Myocyte (in vitro differentiated cells): ENCODE measurements at regions not wholly inside any gene's neighbourhood (a gene's known extent, or its start where the extent isn't known, plus 50 kb on each side); places are given as distances from the start of the nearest gene placed in this dataset.

Experiments
- DNase-seq: peaks from one replicate; pipeline ENCODE4 v3.0.0-alpha.2; 2012; ENCODE audit warnings: low read depth

DNA sequence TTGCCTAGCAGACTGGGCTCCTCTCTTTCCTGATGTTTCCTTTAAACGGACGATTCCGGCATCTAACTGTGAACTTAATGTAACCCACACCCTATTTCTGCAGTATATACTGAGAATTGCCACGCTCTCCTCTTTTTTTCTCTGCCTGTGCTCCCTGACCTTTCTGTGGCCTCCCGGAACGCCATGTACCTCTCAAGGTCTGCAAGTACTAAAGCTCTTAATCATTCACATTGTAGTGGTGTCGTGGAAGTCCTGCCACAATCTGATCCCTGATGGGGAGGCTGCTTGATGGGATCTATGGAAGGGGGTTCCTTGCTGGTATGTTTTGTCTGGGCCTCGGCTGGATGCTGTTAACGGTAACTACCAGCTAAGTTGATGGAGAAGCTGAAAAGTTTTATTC is 302.9 kb upstream of the EPHA5 start:
- no peak for DNase-seq

DNA sequence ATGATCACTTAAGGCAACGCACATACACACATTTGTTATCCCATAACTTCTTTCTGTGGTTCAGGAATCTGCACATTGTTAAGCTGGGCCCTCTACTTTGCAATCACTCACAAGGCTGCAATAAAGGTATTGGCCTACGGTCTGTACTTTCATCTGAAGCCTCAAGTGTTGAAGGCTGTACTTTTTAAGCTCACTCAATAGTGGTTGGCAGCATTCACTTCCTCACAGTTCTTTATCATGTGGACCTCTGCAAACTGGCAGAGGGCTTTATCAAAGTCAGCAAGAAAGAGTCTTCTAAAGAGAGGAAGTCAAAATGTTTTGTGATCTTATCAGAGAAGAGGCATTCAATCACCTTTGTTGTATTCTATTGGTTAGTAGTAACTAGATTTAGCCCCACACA is 301.4 kb upstream of the EPHA5 start:
- no peak for DNase-seq

DNA sequence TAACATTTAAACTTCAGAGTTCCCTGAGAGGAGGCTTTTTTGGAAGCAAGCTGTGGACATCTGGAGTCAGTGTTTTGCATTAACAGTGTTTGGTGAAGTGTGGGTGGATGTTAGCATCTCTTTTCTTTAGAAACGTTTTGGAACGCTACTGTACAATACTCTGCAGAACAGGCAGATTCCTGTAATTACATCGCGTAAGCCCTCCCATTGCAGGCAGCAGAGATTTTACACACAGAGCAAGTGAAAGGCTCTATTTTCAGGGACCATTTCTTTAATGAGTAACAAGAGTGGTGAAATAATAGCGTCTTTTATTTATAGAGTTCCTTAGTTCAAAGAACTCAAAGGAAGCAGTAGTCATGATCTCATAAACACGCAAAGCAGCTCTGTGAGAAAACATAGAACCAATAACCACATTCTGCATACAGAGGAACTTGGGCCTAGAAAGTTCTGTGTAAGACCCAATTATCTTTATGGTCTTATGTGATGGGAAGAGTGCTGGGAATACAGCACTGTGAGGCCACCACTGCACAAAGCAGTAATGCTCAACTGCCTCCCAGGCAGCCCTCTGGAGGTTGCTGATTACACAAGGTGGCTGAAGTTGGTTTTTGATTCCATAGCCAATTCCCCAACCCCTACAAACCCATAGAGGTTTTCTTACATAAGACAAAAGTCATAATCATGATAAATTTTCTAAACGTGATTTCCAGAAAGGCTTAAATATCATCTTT is 298.7 kb upstream of the EPHA5 start:
- no peak for DNase-seq

DNA sequence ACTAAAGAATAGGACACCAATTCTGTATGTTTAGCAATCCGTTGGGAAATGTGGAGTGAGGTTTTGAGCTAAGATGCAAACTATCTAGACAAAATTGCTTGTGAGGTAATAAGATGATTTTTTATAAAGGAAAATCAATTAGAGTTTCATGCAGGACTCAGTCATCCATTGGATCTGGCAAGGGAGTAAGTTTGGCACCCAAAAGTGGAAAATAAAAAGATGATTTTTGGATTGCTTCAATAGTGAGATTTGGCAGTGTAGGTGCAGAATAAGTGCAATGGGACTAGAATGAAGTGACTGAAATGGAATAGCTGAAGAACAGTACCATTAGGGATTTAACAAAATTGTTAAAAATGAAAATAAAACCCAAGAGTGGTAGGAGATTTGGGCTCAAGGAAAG is 290.5 kb upstream of the EPHA5 start:
- no peak for DNase-seq

DNA sequence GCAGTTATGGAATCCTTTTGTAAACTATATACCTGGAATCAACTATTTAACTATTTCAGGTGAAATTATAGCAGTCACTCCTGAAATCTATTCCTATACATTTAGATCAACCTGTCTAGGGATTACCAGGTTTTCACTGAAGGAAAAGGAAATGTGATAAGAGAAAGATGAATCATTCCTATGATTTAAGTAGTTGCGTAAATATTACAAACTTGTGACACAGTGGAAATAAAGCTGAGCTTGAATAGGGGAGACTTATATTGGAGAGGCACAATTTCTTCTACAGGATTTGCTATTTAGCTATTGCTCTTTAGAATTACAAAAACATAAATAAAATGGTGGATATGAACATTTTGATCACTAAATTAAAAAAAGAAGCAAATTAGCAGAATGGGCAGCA is 284.1 kb upstream of the EPHA5 start:
- DNase-seq, result no peak

DNA sequence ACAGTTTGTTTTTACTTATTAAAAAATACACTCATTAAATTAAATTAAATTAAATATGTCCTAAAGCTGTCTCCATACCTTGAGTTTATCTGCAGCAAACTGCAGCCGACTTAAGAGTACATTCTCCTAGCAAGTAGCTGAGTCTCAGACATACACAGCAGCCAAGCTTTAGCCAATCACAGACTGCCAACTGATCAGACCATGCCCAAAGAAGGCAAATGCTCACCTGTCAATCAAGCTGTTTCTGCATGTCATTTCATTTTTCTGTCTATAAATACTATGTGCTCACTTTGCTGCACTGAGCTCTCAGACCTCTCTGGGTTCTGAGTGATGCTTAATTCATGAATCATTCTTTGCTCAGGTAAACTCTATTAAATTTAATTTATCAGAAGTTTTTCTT is 280.9 kb upstream of the EPHA5 start:
- no peak for DNase-seq

DNA sequence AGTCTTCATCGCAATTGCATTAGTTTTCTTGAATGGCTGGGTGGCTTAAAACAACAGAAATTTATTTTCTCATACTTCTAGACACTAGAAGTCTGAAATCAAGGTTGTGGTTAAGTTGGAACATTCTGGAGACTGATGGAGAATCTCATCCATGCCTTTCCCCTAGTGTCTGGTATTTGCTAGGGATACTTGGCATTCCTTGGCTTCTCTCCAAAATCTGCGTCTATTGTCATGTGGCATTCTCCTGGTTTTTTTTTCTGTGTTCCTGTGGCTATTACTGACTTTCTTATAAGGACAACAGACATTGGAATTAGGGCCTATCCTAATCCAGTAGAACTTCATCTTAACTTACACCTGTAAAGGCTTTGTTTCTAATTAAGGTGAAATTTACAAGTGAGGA is 272.8 kb upstream of the EPHA5 start:
- DNase-seq, result peak; percentile 81

DNA sequence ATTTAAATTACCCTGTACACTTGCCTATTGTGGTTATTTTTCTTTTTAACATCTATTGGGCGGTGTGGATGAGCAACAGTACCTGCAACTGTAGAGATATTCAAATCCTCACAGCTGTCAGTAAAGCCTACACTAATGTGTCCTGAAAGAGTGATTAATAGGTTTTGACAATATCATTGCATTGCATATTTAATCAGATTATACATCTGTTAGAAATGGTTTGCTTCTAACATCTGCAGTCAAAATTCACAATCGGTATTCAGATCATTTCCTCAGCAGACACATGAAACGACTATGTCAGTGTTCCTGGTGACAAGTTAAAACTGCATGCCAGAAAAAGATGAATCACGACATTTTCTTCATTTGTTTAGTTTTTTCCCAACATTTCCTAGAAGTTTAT is 254.6 kb upstream of the EPHA5 start:
- DNase-seq, result no peak

DNA sequence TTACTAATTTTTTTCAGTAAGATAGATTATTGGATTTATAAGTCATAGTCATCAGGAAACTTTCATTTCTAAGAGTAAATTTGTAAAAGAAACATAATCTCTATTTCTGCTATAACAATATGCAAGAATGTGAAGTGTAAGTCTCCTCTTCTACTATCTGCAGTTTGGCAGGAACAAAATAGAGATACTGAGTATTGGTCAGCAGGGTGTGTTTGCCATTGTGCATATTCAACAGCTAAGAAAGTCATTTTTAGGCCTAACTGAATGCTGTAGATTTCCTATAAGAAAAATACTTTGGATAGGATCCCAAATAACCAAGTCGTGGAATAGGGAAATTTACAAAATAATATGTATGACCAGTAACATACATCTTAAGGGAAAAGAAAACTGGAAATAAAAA is 253.3 kb upstream of the EPHA5 start:
- no peak for DNase-seq

DNA sequence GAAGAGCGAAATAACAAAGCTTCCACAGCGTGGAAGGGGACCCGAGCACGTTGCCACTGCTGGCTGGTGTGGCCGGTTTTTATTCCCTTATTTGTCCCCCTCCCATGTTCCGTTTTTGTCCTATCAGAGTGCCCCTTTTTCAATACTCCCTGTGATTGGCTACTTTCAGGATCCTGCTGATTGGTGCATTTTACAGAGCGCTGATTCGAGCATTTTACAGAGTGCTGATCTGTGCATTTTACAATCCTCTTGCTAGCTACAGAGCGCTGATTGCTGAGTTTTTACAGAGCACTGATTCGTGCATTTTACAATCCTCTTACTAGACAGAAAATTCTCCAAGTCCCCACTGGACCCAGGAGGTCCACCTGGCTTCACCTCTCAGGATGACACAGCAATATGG is 250.9 kb upstream of the EPHA5 start:
- no peak for DNase-seq

DNA sequence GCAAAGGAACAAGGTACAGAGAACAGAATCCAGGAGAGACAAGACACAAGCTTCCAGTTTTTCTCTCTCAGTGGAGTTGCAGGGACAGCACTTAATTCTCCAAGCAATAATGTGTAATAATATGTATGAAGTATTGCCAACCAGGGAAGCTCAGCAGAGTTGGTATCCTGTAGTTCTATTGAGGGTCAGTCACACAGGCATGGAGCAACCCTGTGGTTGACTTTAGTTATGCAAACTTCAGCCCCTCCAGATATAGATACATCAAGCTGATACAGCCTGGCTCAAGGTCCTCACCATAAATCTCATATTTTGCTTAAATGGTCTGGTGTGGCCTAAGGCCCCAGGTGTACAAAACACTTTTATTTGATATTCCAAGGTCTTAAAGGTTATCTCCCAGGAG is 248.6 kb upstream of the EPHA5 start:
- no peak for DNase-seq

DNA sequence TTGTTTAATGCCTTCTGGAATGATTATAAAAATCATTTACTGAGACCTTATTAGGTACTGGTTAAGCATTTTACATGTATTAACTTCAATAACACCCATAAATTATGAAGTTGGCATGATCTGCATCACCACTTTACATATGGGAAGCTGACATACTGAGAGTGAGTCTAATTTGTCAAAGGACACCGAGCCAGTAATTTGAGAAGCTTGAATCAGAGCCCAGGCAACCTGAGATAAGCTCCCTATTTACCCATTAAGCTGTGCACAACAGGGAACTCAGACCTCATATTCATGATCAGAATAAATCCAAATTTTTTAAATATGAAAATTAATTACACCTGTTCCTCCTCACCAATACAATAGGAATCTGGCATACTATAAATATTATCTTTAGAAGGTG is 247.9 kb upstream of the EPHA5 start:
- DNase-seq, result peak; percentile 50

DNA sequence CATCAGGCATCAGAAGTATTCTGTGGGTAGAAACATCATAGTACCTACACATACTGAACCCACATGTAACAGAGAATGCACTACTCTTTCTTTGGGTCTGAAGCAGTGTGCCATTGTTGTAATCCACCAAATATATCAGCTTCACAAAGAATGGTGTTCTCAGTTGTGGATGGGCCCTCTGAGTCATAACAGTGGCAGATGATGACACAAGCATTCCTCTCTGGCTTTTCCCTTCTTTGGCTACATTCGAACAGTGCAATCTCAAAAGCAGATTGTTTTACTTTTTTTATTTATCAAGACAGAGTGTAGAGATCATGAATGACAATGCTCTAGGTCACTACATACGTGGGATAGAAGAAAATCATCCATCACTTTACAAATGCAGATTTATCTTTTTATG is 247.2 kb upstream of the EPHA5 start:
- peak; percentile 58 for DNase-seq

DNA sequence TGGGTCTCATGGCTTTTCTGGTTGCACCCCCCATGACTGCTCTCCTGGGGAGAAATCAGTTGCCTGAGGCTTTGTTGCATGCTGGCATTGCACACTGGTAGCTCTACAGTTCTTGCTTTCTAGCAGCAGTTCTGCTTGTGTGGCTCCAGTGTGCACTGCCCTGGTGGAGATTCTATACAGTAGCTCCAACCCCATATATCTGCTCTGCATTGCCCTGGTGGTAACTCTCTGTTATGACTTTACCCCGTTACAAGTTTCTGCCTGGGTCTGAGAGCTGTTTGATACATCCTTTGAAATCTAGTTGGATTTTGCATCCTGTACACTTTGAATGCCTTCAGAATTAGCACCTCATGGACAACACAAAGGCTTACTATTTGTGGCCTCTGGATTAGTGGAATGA is 241.4 kb upstream of the EPHA5 start:
- no peak for DNase-seq

DNA sequence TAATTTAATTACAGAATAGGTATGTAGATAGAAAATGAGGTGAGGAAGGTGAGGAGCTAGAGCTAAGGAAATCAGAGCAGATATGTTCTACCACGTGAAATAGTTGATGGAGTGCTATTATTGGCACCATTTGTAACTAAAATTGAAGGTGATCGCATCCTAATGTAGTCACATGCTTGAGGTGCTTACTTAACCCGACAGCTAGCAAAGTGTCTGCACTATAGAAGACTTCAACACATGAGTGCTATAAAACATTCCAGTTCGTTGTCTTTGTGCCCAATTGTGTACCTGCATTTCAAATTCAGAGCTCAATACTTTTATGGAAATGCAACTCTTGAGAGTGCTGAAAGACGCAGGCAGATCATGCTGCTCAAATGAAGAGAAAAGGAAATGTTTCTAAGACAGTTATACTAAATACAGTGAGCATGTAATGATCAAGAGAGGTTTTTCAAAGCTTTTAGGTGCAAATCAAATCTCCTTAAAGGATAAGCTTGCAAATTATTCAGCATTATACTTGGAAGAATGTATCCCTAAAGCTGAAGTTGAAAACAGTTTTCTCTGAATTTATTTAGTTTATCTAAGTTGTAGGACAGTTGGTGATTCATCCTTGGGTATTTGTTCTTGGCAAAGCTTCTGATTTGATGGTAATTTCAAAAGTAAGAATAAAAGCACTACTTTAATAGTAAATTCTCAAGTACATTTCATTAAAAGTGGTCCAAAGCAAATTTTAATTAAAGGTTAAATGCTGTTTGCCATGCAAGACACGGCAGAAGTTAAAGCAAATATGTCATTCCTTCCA is 223.9 kb upstream of the EPHA5 start:
- DNase-seq, result peak; percentile 18

DNA sequence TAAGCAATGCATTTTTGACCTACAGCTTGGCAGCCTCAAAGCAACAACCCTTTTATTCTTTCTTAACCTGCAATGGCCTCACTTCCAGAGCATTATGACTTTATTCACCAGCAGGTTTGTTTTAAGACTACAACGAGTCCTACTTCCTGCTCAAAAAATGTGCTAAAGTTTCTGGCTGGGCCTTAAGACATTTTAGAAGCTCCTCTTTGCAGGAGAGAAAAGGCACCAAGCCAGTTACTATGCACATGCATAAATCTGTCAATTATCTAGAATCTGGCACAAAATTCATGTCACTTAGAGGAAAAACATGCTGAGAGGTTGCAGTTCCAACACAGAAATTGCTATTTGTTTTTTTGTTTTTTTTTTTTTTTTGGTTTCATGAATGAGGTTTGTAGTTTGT is 223.0 kb upstream of the EPHA5 start:
- peak; percentile 17 for DNase-seq

DNA sequence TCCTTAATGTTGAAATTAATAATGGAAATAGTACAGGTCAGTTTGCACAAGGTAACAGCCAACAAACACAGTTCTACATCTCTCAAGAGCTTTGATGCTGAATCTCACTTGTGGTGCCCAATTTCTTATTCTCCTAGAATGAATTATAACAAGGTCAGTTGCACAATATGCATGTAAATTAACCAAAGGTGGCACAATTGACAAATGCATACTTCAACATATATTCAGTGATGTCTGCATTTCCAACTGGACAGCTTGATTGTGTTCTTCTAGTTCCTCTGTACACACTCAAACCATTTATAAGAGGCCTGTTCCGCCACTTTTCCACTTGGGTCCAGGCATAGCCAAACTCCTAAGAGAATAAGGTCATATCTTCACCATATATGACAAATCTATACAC is 210.3 kb upstream of the EPHA5 start:
- DNase-seq, result no peak

DNA sequence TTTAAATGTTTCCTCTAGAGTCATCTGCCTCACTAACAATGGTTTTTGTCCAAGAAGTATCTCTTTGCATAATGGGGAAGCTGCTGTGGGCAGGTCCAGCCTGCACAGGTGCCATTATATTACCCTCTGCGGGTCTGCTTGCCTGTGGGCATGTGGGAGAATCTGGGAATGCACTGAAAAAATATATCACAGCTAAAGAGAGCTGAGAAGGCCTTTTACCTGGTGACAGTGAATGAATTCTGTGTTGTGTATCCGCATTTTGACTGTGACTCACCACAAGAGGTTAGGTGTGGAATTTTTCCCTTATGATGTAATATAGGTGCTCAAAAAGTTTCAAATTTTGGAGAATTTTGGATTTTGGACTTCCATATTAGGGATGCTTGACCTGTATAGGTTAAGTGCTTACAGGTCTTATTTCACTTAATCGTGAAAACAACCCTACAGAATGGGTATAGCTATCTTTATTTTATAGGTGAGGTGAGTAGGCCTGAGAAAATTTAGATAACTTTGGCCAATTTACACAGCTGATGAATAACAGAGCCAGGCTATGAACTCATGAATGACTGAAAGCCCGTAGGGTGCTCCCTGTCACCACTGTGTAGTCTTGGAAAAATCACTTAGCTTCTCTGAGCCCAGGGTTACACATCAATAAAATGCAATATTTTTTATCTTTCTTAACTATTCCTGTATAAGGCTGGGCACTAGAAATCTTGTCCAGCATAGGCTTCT is 198.0 kb upstream of the EPHA5 start:
- DNase-seq, result no peak

DNA sequence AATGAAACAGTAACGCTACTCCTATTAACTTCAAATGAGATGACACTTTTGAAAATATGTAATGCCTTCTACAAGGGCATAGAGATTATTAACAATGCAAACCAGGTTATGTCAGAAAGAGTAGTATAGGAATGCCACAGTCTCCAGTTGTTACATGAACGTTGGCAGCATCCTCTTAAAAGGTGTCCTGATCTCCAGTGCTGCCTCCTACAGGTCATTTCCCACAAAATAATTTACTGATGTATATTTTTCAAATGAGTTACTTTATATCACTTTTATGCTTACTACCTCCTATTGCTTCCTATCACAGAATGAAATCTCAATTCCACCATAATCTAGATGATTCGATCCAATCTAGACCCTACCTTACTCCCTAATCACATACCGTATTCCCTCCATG is 195.2 kb upstream of the EPHA5 start:
- no peak for DNase-seq

DNA sequence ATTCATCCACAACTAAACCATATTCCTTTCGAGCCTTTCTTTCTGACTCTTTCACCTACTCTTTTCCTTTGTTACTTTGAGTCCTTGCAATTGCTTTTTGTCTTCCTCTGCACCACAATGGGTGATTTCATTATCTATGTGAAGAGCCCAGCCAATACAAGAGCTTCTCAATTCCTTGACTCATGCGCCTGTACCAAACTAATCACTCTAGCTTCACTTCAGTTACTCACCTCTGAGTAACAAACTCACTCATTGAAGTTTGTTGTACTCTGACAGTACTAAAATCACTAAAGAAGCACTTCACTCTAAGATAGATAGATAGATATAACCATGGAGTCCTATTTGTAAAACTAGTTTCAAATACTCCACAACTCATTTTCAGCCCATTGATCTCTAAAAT is 191.7 kb upstream of the EPHA5 start:
- DNase-seq, result no peak

DNA sequence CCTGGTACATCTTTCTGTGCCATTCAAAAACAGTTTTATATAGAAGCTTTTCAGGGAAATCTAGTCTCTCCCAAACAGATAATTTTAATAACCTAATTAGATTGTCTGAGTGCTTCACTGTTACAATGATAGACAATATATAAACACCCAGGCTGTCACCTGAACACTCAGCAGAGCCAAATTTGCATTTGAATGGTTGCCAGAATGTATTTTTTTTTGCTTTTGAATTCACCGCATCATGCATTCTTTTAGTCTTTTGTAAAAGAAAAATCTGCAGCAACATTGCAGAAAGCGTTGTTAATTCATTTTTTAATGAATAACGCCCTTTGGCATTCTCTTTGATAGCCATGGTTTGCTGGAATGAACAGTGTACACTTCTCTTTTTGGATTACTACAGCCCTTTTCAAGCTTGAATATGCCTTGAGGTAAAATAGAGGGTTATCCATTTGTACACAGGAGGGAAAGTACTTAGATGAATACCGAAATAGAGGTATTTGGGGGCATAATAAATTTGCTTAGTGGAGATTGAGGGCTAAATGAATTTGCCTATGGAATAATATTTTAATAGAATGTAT is 175.0 kb upstream of the EPHA5 start:
- DNase-seq, result no peak
